22Rv1 (cell line): ENCODE measurements at regions not wholly inside any gene's neighbourhood (a gene's known extent, or its start where the extent isn't known, plus 50 kb on each side); places are given as distances from the start of the nearest gene placed in this dataset.

Source experiments
- ZFX ChIP-seq: fragments of 450-650 bp; IDR thresholded peaks from 2 replicates; pipeline ENCODE4 v1.6.1; 2017; ENCODE audit warnings: antibody characterized with exemption, borderline replicate concordance
- TF ChIP-seq, protein P1 (sequence below): fragments of 450-650 bp; IDR thresholded peaks from 2 replicates; pipeline ENCODE4 v1.5.1; 2017; ENCODE audit warnings: mild to moderate bottlenecking

DNA sequence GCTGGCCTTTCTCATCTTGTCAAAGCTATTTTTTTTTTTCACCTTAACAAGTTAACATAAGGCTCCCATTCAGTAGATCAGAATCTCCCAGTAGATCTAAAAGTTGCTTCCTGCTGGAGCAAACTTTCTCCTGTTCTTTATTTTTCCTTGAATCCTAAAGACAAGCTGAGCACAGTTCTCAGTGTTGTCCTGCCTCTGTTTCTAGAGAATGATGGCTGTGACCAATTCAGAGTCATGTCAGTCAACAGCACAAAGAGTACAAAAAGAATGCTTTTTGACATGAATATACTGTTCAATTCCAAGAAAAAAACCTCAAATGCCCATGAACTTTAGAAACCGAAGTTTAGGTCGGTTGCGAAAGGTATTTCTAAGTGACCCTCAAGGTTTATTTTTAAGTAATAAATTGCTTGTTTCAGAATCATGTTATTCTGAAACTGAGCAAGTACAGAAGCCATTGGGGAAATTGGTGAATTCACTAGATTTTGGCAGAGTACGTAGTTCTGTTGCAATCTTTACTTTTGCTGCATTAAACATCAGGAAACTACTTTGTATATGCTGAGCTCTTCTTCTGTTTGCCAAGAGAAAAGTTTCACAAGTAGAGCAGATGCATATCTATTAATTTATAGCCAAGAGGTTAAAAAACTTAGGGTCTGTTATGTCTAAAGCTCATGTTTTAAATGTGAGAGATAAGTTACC, 161.7 kb upstream of the RPS23 start:
- TF ChIP-seq, protein P1, sequence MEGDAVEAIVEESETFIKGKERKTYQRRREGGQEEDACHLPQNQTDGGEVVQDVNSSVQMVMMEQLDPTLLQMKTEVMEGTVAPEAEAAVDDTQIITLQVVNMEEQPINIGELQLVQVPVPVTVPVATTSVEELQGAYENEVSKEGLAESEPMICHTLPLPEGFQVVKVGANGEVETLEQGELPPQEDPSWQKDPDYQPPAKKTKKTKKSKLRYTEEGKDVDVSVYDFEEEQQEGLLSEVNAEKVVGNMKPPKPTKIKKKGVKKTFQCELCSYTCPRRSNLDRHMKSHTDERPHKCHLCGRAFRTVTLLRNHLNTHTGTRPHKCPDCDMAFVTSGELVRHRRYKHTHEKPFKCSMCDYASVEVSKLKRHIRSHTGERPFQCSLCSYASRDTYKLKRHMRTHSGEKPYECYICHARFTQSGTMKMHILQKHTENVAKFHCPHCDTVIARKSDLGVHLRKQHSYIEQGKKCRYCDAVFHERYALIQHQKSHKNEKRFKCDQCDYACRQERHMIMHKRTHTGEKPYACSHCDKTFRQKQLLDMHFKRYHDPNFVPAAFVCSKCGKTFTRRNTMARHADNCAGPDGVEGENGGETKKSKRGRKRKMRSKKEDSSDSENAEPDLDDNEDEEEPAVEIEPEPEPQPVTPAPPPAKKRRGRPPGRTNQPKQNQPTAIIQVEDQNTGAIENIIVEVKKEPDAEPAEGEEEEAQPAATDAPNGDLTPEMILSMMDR = no peak
- no peak for TF ChIP-seq ZFX
